SK-N-MC (cell line): ENCODE measurements at regions not wholly inside any gene's neighbourhood (a gene's known extent, or its start where the extent isn't known, plus 50 kb on each side); places are given as distances from the start of the nearest gene placed in this dataset.

Experiments
- DNase-seq: peaks from one replicate; pipeline ENCODE4 v3.0.0-alpha.2; 2011; ENCODE audit warnings: low read depth, low spot score
- H3K27ac ChIP-seq: fragments of 200-600 bp; sonication (generic); 2 replicates; pipeline ENCODE4 v1.5.1; 2016; ENCODE audit warnings: mixed run types
- H3K36me3 ChIP-seq: fragments of 200-600 bp; sonication (generic); 2 replicates; pipeline ENCODE4 v1.6.1; 2017; ENCODE audit warnings: antibody characterized with exemption, low read length, mixed read lengths; ENCODE audit not compliant: insufficient read depth
- H3K4me3 ChIP-seq: fragments of 200-600 bp; sonication (generic); 2 replicates; pipeline ENCODE4 v1.5.1; 2016
- H3K9ac ChIP-seq: fragments of 200-600 bp; sonication (generic); 2 replicates; pipeline ENCODE4 v1.8.0; 2017; ENCODE audit warnings: mixed run types, mixed read lengths; ENCODE audit not compliant: insufficient read length
- H3K9me3 ChIP-seq: fragments of 200-600 bp; sonication (generic); 2 replicates; pipeline ENCODE4 v1.6.1; 2017; ENCODE audit warnings: low read depth, mild to moderate bottlenecking, antibody characterized with exemption, low read length, moderate library complexity, mixed read lengths
- EZH2 ChIP-seq: fragments of 200-600 bp; sonication (generic); IDR thresholded peaks from one replicate; pipeline ENCODE4 v1.6.1; 2017; ENCODE audit warnings: antibody characterized with exemption
- FOXP2 ChIP-seq: optimal IDR thresholded peaks from 2 replicates; pipeline ENCODE3; 2011; ENCODE audit warnings: mild to moderate bottlenecking, moderate library complexity; ENCODE audit not compliant: insufficient read depth; ENCODE audit errors: extremely low read length, control extremely low read depth
- POLR2AphosphoS5 ChIP-seq: IDR thresholded peaks from 2 replicates; pipeline ENCODE4 v1.6.1; 2012; ENCODE audit warnings: mild to moderate bottlenecking, low read depth, low read length, borderline replicate concordance

DNA sequence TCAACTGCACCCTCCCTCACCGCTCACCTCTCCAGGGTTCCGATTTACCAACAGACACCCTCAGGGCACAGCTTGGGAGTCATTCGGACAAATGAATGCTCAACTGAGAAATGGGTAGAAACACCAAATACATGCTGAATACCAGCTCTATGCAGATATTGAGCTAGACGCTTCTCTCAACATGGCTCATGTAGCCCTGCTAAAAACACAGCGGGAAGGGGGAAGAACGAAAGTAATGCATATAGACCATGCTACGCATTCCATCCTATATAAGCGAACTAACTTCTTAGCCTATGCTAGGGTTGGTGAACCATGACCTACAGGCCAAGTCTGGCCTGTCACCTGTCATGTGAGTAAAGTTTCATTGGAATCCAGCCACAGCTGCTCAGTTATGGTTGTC lies 304.0 kb downstream of the UQCRFS1 start:
- TF ChIP-seq EZH2: no peak
- TF ChIP-seq FOXP2: no peak
- no peak for TF ChIP-seq POLR2AphosphoS5
- H3K9me3 ChIP-seq: no peaks in the 10 kb centered on the region
- H3K36me3 ChIP-seq: no peaks in the 10 kb centered on the region
- H3K9ac ChIP-seq: no peak overlapping the region
- no peak overlapping the region for H3K4me3 ChIP-seq
- no peak overlapping the region for H3K27ac ChIP-seq
- DNase-seq: no peak

GRCh38 chr19:28907534-28907933 lies 305.4 kb downstream of the UQCRFS1 start:
- Histone ChIP-seq H3K4me3 (no peak overlapping the region), H3K9ac (no peak overlapping the region), H3K27ac (no peak overlapping the region), H3K9me3 (no peaks in the 10 kb centered on the region), H3K36me3 (no peaks in the 10 kb centered on the region)
- DNase-seq: no peak
- TF ChIP-seq POLR2AphosphoS5: no peak
- TF ChIP-seq EZH2: no peak
- TF ChIP-seq FOXP2: no peak

GRCh38 chr19:28905996-28906395 lies 307.0 kb downstream of the UQCRFS1 start:
- TF ChIP-seq EZH2 (no peak), POLR2AphosphoS5 (no peak), FOXP2 (no peak)
- no peak overlapping the region for H3K4me3 ChIP-seq
- H3K36me3 ChIP-seq: no peaks in the 10 kb centered on the region
- no peaks in the 10 kb centered on the region for H3K9me3 ChIP-seq
- no peak for DNase-seq
- H3K27ac ChIP-seq: no peak overlapping the region
- no peak overlapping the region for H3K9ac ChIP-seq

GRCh38 chr19:28899703-28900102 lies 313.2 kb downstream of the UQCRFS1 start:
- Histone ChIP-seq H3K27ac (no peak overlapping the region), H3K4me3 (no peak overlapping the region), H3K9me3 (no peaks in the 10 kb centered on the region), H3K9ac (no peak overlapping the region), H3K36me3 (no peaks in the 10 kb centered on the region)
- DNase-seq: no peak
- TF ChIP-seq EZH2 (no peak), FOXP2 (no peak), POLR2AphosphoS5 (no peak)

DNA sequence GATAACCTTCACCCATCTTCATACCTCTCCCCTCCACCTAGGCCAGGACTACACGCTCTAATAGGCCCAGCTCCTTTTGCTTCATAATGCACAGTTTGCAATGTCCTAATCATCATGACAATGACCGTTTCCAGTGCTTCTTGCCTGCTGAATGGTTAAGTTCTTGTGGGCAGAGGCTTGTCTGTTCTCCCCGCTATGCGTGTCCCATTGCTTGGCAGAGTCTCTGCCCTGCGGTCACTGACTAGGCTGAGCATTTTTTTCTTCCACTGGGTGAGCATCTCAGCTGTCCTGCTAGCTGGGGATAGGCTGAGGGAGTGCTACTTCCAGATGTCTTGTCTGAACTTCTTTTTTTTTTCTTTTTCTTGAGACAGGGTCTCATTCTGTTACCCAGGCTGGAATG lies 314.7 kb downstream of the UQCRFS1 start:
- no peak for DNase-seq
- Histone ChIP-seq H3K36me3 (no peaks in the 10 kb centered on the region), H3K4me3 (no peak overlapping the region), H3K27ac (no peak overlapping the region), H3K9me3 (no peaks in the 10 kb centered on the region), H3K9ac (no peak overlapping the region)
- no peak for TF ChIP-seq POLR2AphosphoS5
- no peak for TF ChIP-seq FOXP2
- TF ChIP-seq EZH2: no peak

DNA sequence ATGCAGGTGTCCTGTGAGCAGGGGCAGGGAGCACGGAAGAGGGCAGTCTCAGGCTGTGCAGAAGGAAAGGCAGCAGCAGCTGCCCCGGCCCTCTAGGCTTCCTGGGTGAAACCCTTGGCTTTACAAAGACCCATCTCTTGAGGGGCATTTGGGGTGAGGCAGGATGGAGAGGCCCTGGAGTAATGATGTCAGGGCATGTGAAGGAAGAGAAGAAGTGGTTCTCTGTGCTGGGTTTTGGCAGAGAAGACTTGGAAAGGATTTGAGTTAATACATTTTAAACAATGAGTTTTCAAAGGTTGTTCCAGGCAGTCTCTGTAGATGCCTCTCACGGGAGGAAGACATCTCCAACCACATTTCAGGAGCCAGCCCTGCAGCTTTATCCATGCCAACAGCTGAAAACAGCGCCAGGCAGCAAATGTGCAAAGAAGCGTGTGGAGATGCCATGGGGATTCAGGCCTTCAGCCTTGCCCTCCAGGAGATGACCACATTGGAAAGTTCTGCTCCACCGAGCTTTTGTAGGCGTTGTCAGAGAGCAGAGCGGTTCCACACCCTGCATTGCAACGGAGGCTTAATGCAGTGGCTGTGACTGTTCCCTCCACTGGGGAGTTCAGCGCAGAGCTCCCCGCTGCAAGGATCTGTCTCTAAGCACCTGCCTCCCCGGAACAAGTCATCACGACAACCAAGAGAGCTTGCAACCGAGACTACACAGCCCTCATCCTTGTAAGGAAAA lies 322.8 kb downstream of the UQCRFS1 start:
- TF ChIP-seq POLR2AphosphoS5 (no peak), FOXP2 (no peak), EZH2 (no peak)
- DNase-seq: no peak

GRCh38 chr19:28887920-28888618 lies 324.9 kb downstream of the UQCRFS1 start:
- Histone ChIP-seq H3K4me3 (no peak overlapping the region), H3K27ac (no peak overlapping the region), H3K9ac (no peak overlapping the region), H3K36me3 (no peaks in the 10 kb centered on the region), H3K9me3 (no peaks in the 10 kb centered on the region)
- no peak for DNase-seq
- TF ChIP-seq EZH2 (no peak), FOXP2 (no peak), POLR2AphosphoS5 (no peak)

More for the DNA sequence above, 322.8 kb downstream of the UQCRFS1 start:
- Histone ChIP-seq H3K27ac (no peak overlapping the region), H3K9me3 (no peaks in the 10 kb centered on the region), H3K4me3 (no peak overlapping the region), H3K9ac (no peak overlapping the region), H3K36me3 (no peaks in the 10 kb centered on the region)

DNA sequence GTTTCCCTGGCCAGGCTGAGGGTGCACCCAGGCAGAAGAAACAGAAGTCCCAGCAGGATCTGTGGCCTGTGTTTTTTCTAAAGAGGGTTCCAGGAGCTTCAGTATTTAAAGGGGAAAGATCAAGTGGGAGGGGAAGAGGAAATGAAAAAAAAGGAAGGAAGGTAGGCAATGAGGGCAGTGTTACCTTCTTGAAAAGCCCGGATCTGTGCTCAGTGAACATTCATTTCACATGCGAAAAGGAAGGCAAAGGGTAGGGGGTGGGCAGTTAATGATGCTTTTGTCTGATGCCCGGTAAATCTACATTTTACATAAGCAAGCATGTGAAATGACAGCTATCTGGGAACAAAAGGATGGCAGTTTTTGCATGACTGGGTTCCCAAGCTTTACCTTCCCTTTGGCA lies 326.2 kb downstream of the UQCRFS1 start:
- Histone ChIP-seq H3K9ac (no peak overlapping the region), H3K27ac (no peak overlapping the region), H3K4me3 (no peak overlapping the region), H3K9me3 (no peaks in the 10 kb centered on the region), H3K36me3 (no peaks in the 10 kb centered on the region)
- TF ChIP-seq FOXP2 (no peak), POLR2AphosphoS5 (no peak), EZH2 (no peak)
- no peak for DNase-seq
